GM12872 (cell line): ENCODE measurements at regions not wholly inside any gene's neighbourhood (a gene's known extent, or its start where the extent isn't known, plus 50 kb on each side); places are given as distances from the start of the nearest gene placed in this dataset.

ENCODE experiments used
- CTCF ChIP-seq: IDR thresholded peaks from 3 replicates; pipeline ENCODE4 v1.5.1; 2011; ENCODE audit warnings: low read depth, mild to moderate bottlenecking, low read length, moderate library complexity; ENCODE audit not compliant: insufficient read depth

- no peak for TF ChIP-seq CTCF
These were observed 336.5 kb downstream of the PCDH20 start for GRCh38 chr13:61078976-61079770.

- TF ChIP-seq CTCF = no peak
These were observed 363.5 kb downstream of the PCDH20 start for GRCh38 chr13:61052175-61052574.

GRCh38 chr13:61045251-61045650, 370.4 kb downstream of the PCDH20 start:
- no peak for TF ChIP-seq CTCF

- TF ChIP-seq CTCF = no peak
These were observed 375.5 kb downstream of the PCDH20 start for GRCh38 chr13:61040181-61040580.

GRCh38 chr13:61039302-61039701, 376.3 kb downstream of the PCDH20 start:
- no peak for TF ChIP-seq CTCF

- TF ChIP-seq CTCF = no peak
These were observed 378.9 kb downstream of the PCDH20 start for GRCh38 chr13:61036715-61037114.

- TF ChIP-seq CTCF = no peak
These were observed 385.2 kb downstream of the PCDH20 start for GRCh38 chr13:61030445-61030844.
